ENCODE measurements at regions not wholly inside any gene's neighbourhood (a gene's known extent, or its start where the extent isn't known, plus 50 kb on each side); places are given as distances from the start of the nearest gene placed in this dataset.

- no peak for TF ChIP-seq REST (IDR thresholded peaks at IDR 0.05; ENCODE audit: low read depth, low read length)
- no peak for TF ChIP-seq NFIC (IDR thresholded peaks at IDR 0.05; ENCODE audit: low read depth, low read length)
- no peak for TF ChIP-seq FOXM1 (IDR thresholded peaks at IDR 0.05; ENCODE audit: low read depth, low read length)
Observed at GRCh38 chr10:36493516-36493880, 631.9 kb upstream of the ANKRD30A start (continued).

- Histone ChIP-seq H3K4me2 (ENCODE audit: control insufficient read depth, insufficient read depth) (no peak overlapping the region), H4K20me1 (ENCODE audit: control insufficient read depth, insufficient read depth) (no peaks in the 10 kb centered on the region), H3K27ac (ENCODE audit: control insufficient read depth, insufficient read depth) (no peak overlapping the region), H3K79me2 (ENCODE audit: control insufficient read depth, insufficient read depth, low read length) (no peaks in the 10 kb centered on the region), H3K27me3 (replicated peaks in 1 of 2; ENCODE audit: control insufficient read depth in 2 of 2, insufficient read depth in 2 of 2, low read length in 1 of 2) (no peaks in the 10 kb centered on the region), H3K4me3 (no peak overlapping the region), H3K4me1 (ENCODE audit: control insufficient read depth, insufficient read depth, low read length) (no peaks in the 10 kb centered on the region), H2AFZ (ENCODE audit: control insufficient read depth, low read depth, low read length) (no peak overlapping the region), H3K36me3 (ENCODE audit: control insufficient read depth in 2 of 2, insufficient read depth in 2 of 2, low read length in 1 of 2) (no peaks in the 10 kb centered on the region), H3K9ac (ENCODE audit: control insufficient read depth, insufficient read depth, low read length) (no peak overlapping the region), H3K9me3 (replicated peaks; ENCODE audit: control insufficient read depth, insufficient read depth, low read length) (no peaks in the 10 kb centered on the region)
- in situ Hi-C loops (cut with MboI) = no loop called here
- POLR2A ChIA-PET = no interaction called here
- intact Hi-C loops (cut with micrococcal nuclease; ENCODE audit: unreplicated experiment) = no loop called here
- ATAC-seq (no peak), DNase-seq (ENCODE audit: low read depth, low spot score) (no peak), FAIRE-seq (no peak)
- BruUV-seq (replicated peaks) = no TSS peak
- CTCF ChIA-PET = no interaction called here
- SMC1A ChIA-PET (ENCODE audit: uncharacterized antibody, unreplicated experiment) = no interaction called here
- RAD21 ChIA-PET (ENCODE audit: unreplicated experiment) = no interaction called here
- 1% methylated on average over 4 of the region's 4 CpGs for WGBS (ENCODE audit: insufficient coverage, insufficient replicate concordance, low lambda C conversion rate, missing lambda C conversion rate)
- TF ChIP-seq IKZF1 (conservative IDR thresholded peaks at IDR 0.05) (no peak), CHD2 (IDR thresholded peaks at IDR 0.05; ENCODE audit: borderline replicate concordance, low read depth, low read length) (no peak), ASH2L (IDR thresholded peaks at IDR 0.05; ENCODE audit: borderline replicate concordance, low read depth) (no peak), POU2F2 (IDR thresholded peaks at IDR 0.05; ENCODE audit: borderline replicate concordance, low read depth, low read length) (no peak), NFYA (IDR thresholded peaks at IDR 0.05; ENCODE audit: borderline replicate concordance, low read depth, low read length) (no peak), CEBPZ (IDR thresholded peaks at IDR 0.05; ENCODE audit: low read depth, low read length) (no peak), SUPT20H (IDR thresholded peaks at IDR 0.05; ENCODE audit: borderline replicate concordance, control insufficient read depth, low read depth, low read length) (no peak), EGR1 (IDR thresholded peaks at IDR 0.05; ENCODE audit: borderline replicate concordance in 1 of 2, low read depth in 2 of 2, low read length in 2 of 2) (no peak), BCL11A (IDR thresholded peaks at IDR 0.05; ENCODE audit: low read depth, low read length) (no peak), CHD1 (IDR thresholded peaks at IDR 0.05; ENCODE audit: low read depth, low read length) (no peak), ATF7 (IDR thresholded peaks at IDR 0.05; ENCODE audit: low read depth) (no peak), SMAD1 (IDR thresholded peaks at IDR 0.05; ENCODE audit: low read depth, partially characterized antibody) (no peak), MEF2B (IDR thresholded peaks at IDR 0.05; ENCODE audit: partially characterized antibody, poor library complexity, severe bottlenecking) (no peak), PML (IDR thresholded peaks at IDR 0.05; ENCODE audit: low read length) (no peak)
Observed at GRCh38 chr10:36492590-36493515, 632.5 kb upstream of the ANKRD30A start.
